IMR-90 (cell line): ENCODE measurements at regions not wholly inside any gene's neighbourhood (a gene's known extent, or its start where the extent isn't known, plus 50 kb on each side); places are given as distances from the start of the nearest gene placed in this dataset.

Experiments
- ATAC-seq: fragments of 200-7000 bp; cut with Tn5 transposase; 2 replicates; pipeline ENCODE4 v1.9.1; 2020; ENCODE audit warnings: low read depth, mild to moderate bottlenecking, moderate library complexity
- BruUV-seq: library from RNA; stranded (reverse); fragments of 400-500 nt; replicated peaks from 2 replicates; lab custom pipeline; 2021; lab: Mats Ljungman, UMichigan
- CTCF ChIA-PET: fragments of 300-600 bp; formaldehyde crosslinking; extraction: SDS; loops from one replicate; lab custom pipeline; 2021; ENCODE audit warnings: antibody characterized with exemption; lab: Yijun Ruan, JAX
- POLR2A ChIA-PET: fragments of 300-600 bp; sonication (Branson Sonifier 250); formaldehyde crosslinking; loops from one replicate; lab custom pipeline; 2022; ENCODE audit warnings: antibody characterized with exemption; ENCODE audit not compliant: unreplicated experiment; lab: Charles Lee
- DNase-seq: peaks from one replicate; pipeline ENCODE4 v3.0.0; 2013
- H2AFZ ChIP-seq: replicated peaks from 2 replicates; pipeline ENCODE3; 2013; ENCODE audit warnings: low read length, mild to moderate bottlenecking; ENCODE audit not compliant: poor library complexity
- H2AK5ac ChIP-seq: 2 replicates; pipeline ENCODE4 v1.6.1; 2013; ENCODE audit warnings: low read depth, low read length, inconsistent platforms
- H2AK9ac ChIP-seq: replicated peaks from 2 replicates; pipeline ENCODE3; 2013; ENCODE audit warnings: mild to moderate bottlenecking, low read depth, low read length, moderate library complexity; ENCODE audit not compliant: poor library complexity
- H2BK120ac ChIP-seq: 2 replicates; pipeline ENCODE4 v1.6.1; 2013; ENCODE audit warnings: low read depth, low read length, inconsistent platforms
- H2BK15ac ChIP-seq: 3 replicates; pipeline ENCODE4 v1.6.1; 2013; ENCODE audit warnings: low read depth, low read length, inconsistent platforms
- H2BK20ac ChIP-seq: 2 replicates; pipeline ENCODE4 v1.6.1; 2013; ENCODE audit warnings: low read depth, mild to moderate bottlenecking, inconsistent platforms, low read length, moderate library complexity
- H2BK5ac ChIP-seq: 2 replicates; pipeline ENCODE4 v1.6.1; 2013; ENCODE audit warnings: mild to moderate bottlenecking, low read depth, low read length, inconsistent platforms; ENCODE audit not compliant: poor library complexity, severe bottlenecking
- H3K14ac ChIP-seq: replicated peaks from 2 replicates; pipeline ENCODE4 v1.6.1; 2013; ENCODE audit warnings: low read depth, low read length, inconsistent platforms
- H3K18ac ChIP-seq: 2 replicates; pipeline ENCODE4 v1.6.1; 2013; ENCODE audit warnings: low read depth, low read length, control low read depth
- H3K23ac ChIP-seq: 2 replicates; pipeline ENCODE4 v1.6.1; 2013; ENCODE audit warnings: low read depth, low read length, inconsistent platforms
- H3K27ac ChIP-seq: 2 replicates; pipeline ENCODE4 v1.5.1; 2013; ENCODE audit warnings: mild to moderate bottlenecking, control low read depth, low read length; ENCODE audit not compliant: insufficient read depth
- H3K27me3 ChIP-seq: 2 replicates; pipeline ENCODE4 v1.6.1; 2013; ENCODE audit warnings: low read length; ENCODE audit not compliant: control insufficient read depth, insufficient read depth
- H3K36me3 ChIP-seq: 2 replicates; pipeline ENCODE4 v1.6.1; 2013; ENCODE audit warnings: low read length, mixed read lengths; ENCODE audit not compliant: control insufficient read depth, insufficient read depth
- H3K4ac ChIP-seq: 2 replicates; pipeline ENCODE4 v1.6.1; 2013; ENCODE audit warnings: low read depth, low read length, inconsistent platforms
- H3K4me1 ChIP-seq: 2 replicates; pipeline ENCODE4 v1.6.1; 2013; ENCODE audit warnings: low read length, mixed read lengths; ENCODE audit not compliant: control insufficient read depth, insufficient read depth
- H3K4me2 ChIP-seq: 2 replicates; pipeline ENCODE4 v1.6.1; 2013; ENCODE audit warnings: low read depth, mild to moderate bottlenecking, control low read depth, low read length, moderate library complexity
- H3K4me3 ChIP-seq: 2 replicates; pipeline ENCODE4 v1.5.1; 2013; ENCODE audit warnings: low read depth, mild to moderate bottlenecking, control low read depth, low read length, moderate library complexity; ENCODE audit not compliant: insufficient read depth
- H3K56ac ChIP-seq: 2 replicates; pipeline ENCODE4 v1.6.1; 2013; ENCODE audit warnings: low read length, inconsistent platforms; ENCODE audit not compliant: insufficient read depth; ENCODE audit errors: extremely low read depth
- H3K79me1 ChIP-seq, 2 experiments: 2 replicates each; pipeline ENCODE4 v1.6.1; 2013; ENCODE audit warnings: low read length in 2 of 2, inconsistent platforms in 1 of 2, low read depth in 1 of 2
- H3K9ac ChIP-seq: 2 replicates; pipeline ENCODE4 v1.6.1; 2013; ENCODE audit warnings: low read depth, low read length, control low read depth
- H3K9me1 ChIP-seq: 2 replicates; pipeline ENCODE4 v1.6.1; 2013; ENCODE audit warnings: low read length, inconsistent platforms; ENCODE audit not compliant: insufficient read depth
- H3K9me3 ChIP-seq: 2 replicates; pipeline ENCODE4 v1.6.1; 2013; ENCODE audit warnings: low read length; ENCODE audit not compliant: control insufficient read depth, insufficient read depth
- H4K20me1 ChIP-seq: 2 replicates; pipeline ENCODE4 v1.6.1; 2013; ENCODE audit warnings: low read length, inconsistent platforms; ENCODE audit not compliant: insufficient read depth
- H4K5ac ChIP-seq: 2 replicates; pipeline ENCODE4 v1.6.1; 2013; ENCODE audit warnings: mild to moderate bottlenecking, low read depth, low read length, control low read depth
- H4K8ac ChIP-seq, 2 experiments: 2 replicates each; pipeline ENCODE4 v1.6.1; 2013; ENCODE audit warnings: low read depth in 2 of 2, low read length in 2 of 2, control low read depth in 1 of 2, inconsistent platforms in 1 of 2
- H4K91ac ChIP-seq: 2 replicates; pipeline ENCODE4 v1.6.1; 2013; ENCODE audit warnings: low read depth, low read length, inconsistent platforms; ENCODE audit not compliant: insufficient read depth
- CEBPB ChIP-seq: IDR thresholded peaks from 2 replicates; pipeline ENCODE4 v1.6.1; 2012; ENCODE audit warnings: low read depth, low read length, improper control_type of control experiment
- CTCF ChIP-seq: conservative IDR thresholded peaks from 2 replicates; pipeline ENCODE4 v1.5.1; 2012; ENCODE audit warnings: mild to moderate bottlenecking, low read depth, low read length, improper control_type of control experiment
- FOS ChIP-seq: fragments of 150-350 bp; IDR thresholded peaks from 2 replicates; pipeline ENCODE4 v1.6.1; 2016; ENCODE audit warnings: low read depth, low read length
- MAFK ChIP-seq: IDR thresholded peaks from 2 replicates; pipeline ENCODE4 v1.6.1; 2012; ENCODE audit warnings: low read depth, low read length, improper control_type of control experiment
- POLR2A ChIP-seq: IDR thresholded peaks from 2 replicates; pipeline ENCODE4 v1.6.1; 2012; ENCODE audit warnings: mild to moderate bottlenecking, low read depth, low read length
- RCOR1 ChIP-seq: IDR thresholded peaks from 2 replicates; pipeline ENCODE4 v1.6.1; 2012; ENCODE audit warnings: mild to moderate bottlenecking, low read length, improper control_type of control experiment; ENCODE audit not compliant: insufficient replicate concordance
- RFX5 ChIP-seq: IDR thresholded peaks from 2 replicates; pipeline ENCODE4 v1.8.0; 2012; ENCODE audit warnings: low read depth, mild to moderate bottlenecking, low read length, moderate library complexity
- WGBS, 2 experiments: methylation state at CpG; one replicate each; pipeline versions ENCODE4 v1.1.5 to v1.1.7; 2013; ENCODE audit warnings: missing lambda C conversion rate in 2 of 2; ENCODE audit not compliant: insufficient read length in 1 of 2; ENCODE audit errors: extremely low coverage in 2 of 2; 5-methylcytosine and 5-hydroxymethylcytosine counted together
- dilution Hi-C: fragments of 300-500 bp; cut with HindIII; formaldehyde crosslinking; loops from one replicate; pipeline ENCODE4 v1.14.3; 2018; ENCODE audit warnings: low sequenced_read_pairs; ENCODE audit not compliant: unreplicated experiment
- in situ Hi-C: fragments of 300-500 bp; cut with MboI; formaldehyde crosslinking; loops from 3 replicates; pipeline ENCODE4 v1.14.3; 2019; ENCODE audit warnings: low sequenced_read_pairs, inconsistent platforms, mixed read lengths
- intact Hi-C: fragments of 100-400 bp; cut with micrococcal nuclease; formaldehyde crosslinking; loops from 2 replicates; pipeline ENCODE4 v1.10.0; 2022

- ChIA-PET POLR2A (no interaction called here), CTCF (no interaction called here)
- Histone ChIP-seq H3K27me3 (no peaks in the 10 kb centered on the region), H3K79me1 (no peaks in the 10 kb centered on the region), H3K18ac (no peak overlapping the region), H4K5ac (no peak overlapping the region), H3K9ac (no peak overlapping the region), H4K8ac (no peak overlapping the region), H3K4me2 (no peak overlapping the region), H2AK5ac (no peak overlapping the region), H2BK20ac (no peak overlapping the region), H2BK5ac (no peak overlapping the region), H4K91ac (no peak overlapping the region), H3K4me1 (no peaks in the 10 kb centered on the region), H4K20me1 (no peaks in the 10 kb centered on the region), H2AK9ac (no peak overlapping the region), H2AFZ (no peak overlapping the region), H3K9me3 (peaks cover 10% of the 10 kb centered on the region; the same call in 1 of the 2 replicates), H3K9me1 (no peaks in the 10 kb centered on the region), H3K36me3 (no peaks in the 10 kb centered on the region), H2BK120ac (no peak overlapping the region), H3K14ac (no peak overlapping the region), H3K23ac (no peak overlapping the region), H3K56ac (no peak overlapping the region), H3K4me3 (no peak overlapping the region), H3K27ac (no peak overlapping the region), H2BK15ac (no peak overlapping the region), H3K4ac (no peak overlapping the region)
- intact Hi-C loops, result no loop called here
- in situ Hi-C loops, result no loop called here
- DNase-seq, result no peak
- dilution Hi-C loops, result no loop called here
- ATAC-seq, result no peak
- BruUV-seq, result no TSS peak
- WGBS, 2 experiments, result 82% methylated on average over 3 of the region's 18 CpGs; no CpG with 5 or more reads in 1 of the 2 experiments
- TF ChIP-seq RCOR1 (no peak), RFX5 (no peak), POLR2A (no peak), MAFK (no peak), FOS (no peak), CTCF (no peak), CEBPB (no peak)
These were observed 203.6 kb upstream of the PRDM9 start for GRCh38 chr5:23303836-23304235.
